Prostate gland (tissue), 2 donors: ENCODE measurements at regions not wholly inside any gene's neighbourhood (a gene's known extent, or its start where the extent isn't known, plus 50 kb on each side); places are given as distances from the start of the nearest gene placed in this dataset.
"Not testable (repeated sequence)": the region's sequence is repeated elsewhere in the genome, so short reads cannot be mapped to it uniquely, and the experiment has no call there.

Experiments
- POLR2A ChIP-seq: fragments of 450-650 bp; IDR thresholded peaks from one replicate; pipeline ENCODE4 v1.6.1; 2016; ENCODE audit warnings: antibody characterized with exemption, mild to moderate bottlenecking
- POLR2AphosphoS5 ChIP-seq: sonication (generic); formaldehyde crosslinking; IDR thresholded peaks from one replicate; pipeline ENCODE4 v1.6.1; 2017; ENCODE audit warnings: antibody characterized with exemption
- TF ChIP-seq, protein P1 (sequence below), 4 experiments: fragments of 200-600 bp in 2 of 4; fragments of 450-650 bp in 2 of 4; sonication (generic) in 2 of 4; IDR thresholded peaks; 1 replicate in 3 of 4; 2 replicates in 1 of 4; pipeline ENCODE4 v1.5.1; 2016 to 2019; ENCODE audit warnings: antibody characterized with exemption in 4 of 4, mild to moderate bottlenecking in 2 of 4, moderate library complexity in 2 of 4

DNA sequence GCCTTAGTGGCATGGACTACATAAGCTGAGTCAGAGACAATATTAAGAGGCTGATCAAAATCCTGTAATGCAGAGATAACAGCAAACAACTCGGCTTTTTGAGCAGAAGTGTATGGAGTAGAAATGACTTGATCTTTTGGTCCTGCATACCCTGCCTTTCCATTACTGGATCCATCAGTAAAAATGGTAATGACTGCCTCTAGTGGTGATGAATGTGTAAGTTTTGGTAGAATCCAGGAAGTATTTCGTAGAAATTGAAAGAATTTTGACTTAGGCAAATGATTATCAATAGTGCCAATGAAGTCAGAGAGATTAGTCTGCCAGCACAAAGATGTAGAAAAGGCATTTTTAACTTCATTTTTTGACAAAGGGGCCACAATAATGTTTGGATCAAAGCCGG is 146.4 kb upstream of the API5 start:
- TF ChIP-seq, protein P1, sequence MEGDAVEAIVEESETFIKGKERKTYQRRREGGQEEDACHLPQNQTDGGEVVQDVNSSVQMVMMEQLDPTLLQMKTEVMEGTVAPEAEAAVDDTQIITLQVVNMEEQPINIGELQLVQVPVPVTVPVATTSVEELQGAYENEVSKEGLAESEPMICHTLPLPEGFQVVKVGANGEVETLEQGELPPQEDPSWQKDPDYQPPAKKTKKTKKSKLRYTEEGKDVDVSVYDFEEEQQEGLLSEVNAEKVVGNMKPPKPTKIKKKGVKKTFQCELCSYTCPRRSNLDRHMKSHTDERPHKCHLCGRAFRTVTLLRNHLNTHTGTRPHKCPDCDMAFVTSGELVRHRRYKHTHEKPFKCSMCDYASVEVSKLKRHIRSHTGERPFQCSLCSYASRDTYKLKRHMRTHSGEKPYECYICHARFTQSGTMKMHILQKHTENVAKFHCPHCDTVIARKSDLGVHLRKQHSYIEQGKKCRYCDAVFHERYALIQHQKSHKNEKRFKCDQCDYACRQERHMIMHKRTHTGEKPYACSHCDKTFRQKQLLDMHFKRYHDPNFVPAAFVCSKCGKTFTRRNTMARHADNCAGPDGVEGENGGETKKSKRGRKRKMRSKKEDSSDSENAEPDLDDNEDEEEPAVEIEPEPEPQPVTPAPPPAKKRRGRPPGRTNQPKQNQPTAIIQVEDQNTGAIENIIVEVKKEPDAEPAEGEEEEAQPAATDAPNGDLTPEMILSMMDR (IDR thresholded peaks at IDR 0.05) = not testable (repeated sequence)
- TF ChIP-seq POLR2A, POLR2AphosphoS5: not testable (repeated sequence)
